ENCODE measurements at regions not wholly inside any gene's neighbourhood (a gene's known extent, or its start where the extent isn't known, plus 50 kb on each side); places are given as distances from the start of the nearest gene placed in this dataset.

GRCh38 chr10:8247191-8247590 is 192.7 kb downstream of the GATA3 start:
- TF ChIP-seq POLR2AphosphoS2 (conservative IDR thresholded peaks at IDR 0.05; ENCODE audit: low read length) (no peak), POLR2A (IDR thresholded peaks at IDR 0.05; ENCODE audit: low read length) (no peak), PHF8 (IDR thresholded peaks at IDR 0.05; ENCODE audit: borderline replicate concordance, low read depth) (no peak), CTCF (IDR thresholded peaks at IDR 0.05) (no peak), BCL3 (IDR thresholded peaks at IDR 0.05) (no peak), CHD2 (IDR thresholded peaks at IDR 0.05; ENCODE audit: low read length, partially characterized antibody) (no peak), CEBPB (IDR thresholded peaks at IDR 0.05) (no peak), HMGXB4 (CRISPR knock-in tag; IDR thresholded peaks at IDR 0.05; ENCODE audit: borderline replicate concordance) (no peak), MAFK (IDR thresholded peaks at IDR 0.05; ENCODE audit: partially characterized antibody) (no peak), CBX8 (IDR thresholded peaks at IDR 0.05) (no peak)
